GM18526 (cell line): ENCODE measurements at regions not wholly inside any gene's neighbourhood (a gene's known extent, or its start where the extent isn't known, plus 50 kb on each side); places are given as distances from the start of the nearest gene placed in this dataset.

Source experiments
- POLR2A ChIP-seq: IDR thresholded peaks from 3 replicates; pipeline ENCODE4 v1.6.1; 2011; ENCODE audit not compliant: insufficient read length; ENCODE audit errors: extremely low read depth

- no peak for TF ChIP-seq POLR2A
Measured at GRCh38 chr16:85171004-85171758, 58.9 kb upstream of the CIBAR2 start.

- TF ChIP-seq POLR2A = no peak
Measured at GRCh38 chr16:85171759-85172454, 59.6 kb upstream of the CIBAR2 start.

GRCh38 chr16:85172455-85173145 lies 60.3 kb upstream of the CIBAR2 start:
- TF ChIP-seq POLR2A = no peak

GRCh38 chr16:85173146-85173980 lies 61.1 kb upstream of the CIBAR2 start:
- TF ChIP-seq POLR2A = no peak

GRCh38 chr16:85173981-85174751 lies 61.9 kb upstream of the CIBAR2 start:
- no peak for TF ChIP-seq POLR2A

GRCh38 chr16:85174871-85175723 lies 62.8 kb upstream of the CIBAR2 start:
- TF ChIP-seq POLR2A = no peak

- no peak for TF ChIP-seq POLR2A
Measured at GRCh38 chr16:85175724-85176233, 63.5 kb upstream of the CIBAR2 start.

- no peak for TF ChIP-seq POLR2A
Measured at GRCh38 chr16:85176541-85177447, 64.5 kb upstream of the CIBAR2 start.

- no peak for TF ChIP-seq POLR2A
Measured at GRCh38 chr16:85177448-85177846, 65.2 kb upstream of the CIBAR2 start.

- no peak for TF ChIP-seq POLR2A
Measured at GRCh38 chr16:85178006-85178591, 65.8 kb upstream of the CIBAR2 start.

- TF ChIP-seq POLR2A = no peak
Measured at GRCh38 chr16:85178596-85178995, 66.3 kb upstream of the CIBAR2 start.
